ENCODE measurements at regions not wholly inside any gene's neighbourhood (a gene's known extent, or its start where the extent isn't known, plus 50 kb on each side); places are given as distances from the start of the nearest gene placed in this dataset.
"Not testable (repeated sequence)": the region's sequence is repeated elsewhere in the genome, so short reads cannot be mapped to it uniquely, and the experiment has no call there.

DNA sequence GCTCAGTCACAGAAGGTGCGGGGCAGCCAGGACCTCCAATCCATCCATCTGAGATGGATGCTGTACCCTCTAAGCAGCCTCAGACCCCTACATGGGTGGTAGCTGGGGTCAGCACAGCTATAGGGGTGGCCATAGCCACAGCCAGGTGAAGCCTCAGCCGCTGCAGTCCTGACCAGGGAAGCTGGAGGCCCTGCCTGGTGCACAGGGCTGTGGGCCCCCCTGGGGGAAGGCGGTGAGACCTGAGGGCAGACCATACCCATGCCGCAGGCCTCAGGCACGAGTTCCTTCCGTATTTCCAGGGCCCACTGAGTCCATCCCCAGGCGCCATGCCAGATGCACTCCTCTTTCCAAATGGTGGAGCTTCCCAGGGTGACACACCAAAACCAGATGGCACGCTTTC lies 96.6 kb upstream of the KDM7A start:
- peaks cover 6% of the 10 kb centered on the region for H3K4me1 Mint-ChIP-seq (ENCODE audit: low read depth)
- H3K36me3 Mint-ChIP-seq (ENCODE audit: low read depth): no peaks in the 10 kb centered on the region
- no peak for TF ChIP-seq CTCF (IDR thresholded peaks at IDR 0.05)
- no peaks in the 10 kb centered on the region for H3K27me3 Mint-ChIP-seq (ENCODE audit: low read depth)
- H3K9me3 Mint-ChIP-seq (ENCODE audit: low read depth): no peaks in the 10 kb centered on the region
- H3K27ac Mint-ChIP-seq (ENCODE audit: unreplicated experiment): no peak overlapping the region
- H3K4me3 Mint-ChIP-seq (ENCODE audit: unreplicated experiment): no peak overlapping the region
- no peak for DNase-seq (ENCODE audit: low spot score)

GRCh38 chr7:140271643-140271968 lies 94.8 kb upstream of the KDM7A start:
- not testable (repeated sequence) for H3K9me3 Mint-ChIP-seq (ENCODE audit: low read depth); H3K4me3 Mint-ChIP-seq (ENCODE audit: unreplicated experiment); H3K36me3 Mint-ChIP-seq (ENCODE audit: low read depth); DNase-seq (ENCODE audit: low spot score); H3K27me3 Mint-ChIP-seq (ENCODE audit: low read depth); H3K4me1 Mint-ChIP-seq (ENCODE audit: low read depth); H3K27ac Mint-ChIP-seq (ENCODE audit: unreplicated experiment)

DNA sequence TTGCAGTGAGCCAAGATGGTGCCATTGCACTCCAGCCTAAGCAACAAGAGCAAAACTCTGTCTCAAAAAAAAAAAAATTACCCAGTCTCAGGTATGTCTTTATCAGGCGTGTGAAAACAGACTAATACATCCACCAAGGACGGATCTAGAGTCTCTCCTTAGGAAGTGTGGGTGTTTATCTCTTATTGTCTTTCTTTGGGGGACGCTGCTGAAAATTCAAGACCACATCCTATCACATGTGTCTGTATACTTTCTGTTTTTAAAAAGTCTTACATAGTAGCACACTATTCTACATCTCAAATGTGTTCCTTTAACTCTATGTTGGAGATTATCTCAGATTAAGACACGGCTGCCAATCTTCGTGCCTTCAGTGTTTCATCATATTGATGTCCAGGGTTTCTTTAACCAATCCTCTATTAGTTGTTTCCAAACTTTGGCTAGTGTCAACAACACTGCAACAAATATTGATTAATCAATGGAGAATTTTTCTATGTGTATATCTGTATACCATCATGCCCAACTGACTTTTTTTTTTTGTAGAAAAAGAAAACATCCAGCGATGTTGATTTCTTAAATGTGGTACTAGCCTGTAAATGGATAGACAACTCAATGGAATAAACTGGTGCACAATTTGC lies 92.3 kb upstream of the KDM7A start:
- H3K9me3 Mint-ChIP-seq (ENCODE audit: low read depth): no peaks in the 10 kb centered on the region
- no peaks in the 10 kb centered on the region for H3K4me1 Mint-ChIP-seq (ENCODE audit: low read depth)
- no peak overlapping the region for H3K4me3 Mint-ChIP-seq (ENCODE audit: unreplicated experiment)
- no peaks in the 10 kb centered on the region for H3K36me3 Mint-ChIP-seq (ENCODE audit: low read depth)
- no peak for DNase-seq (ENCODE audit: low spot score)
- no peaks in the 10 kb centered on the region for H3K27me3 Mint-ChIP-seq (ENCODE audit: low read depth)
- no peak for TF ChIP-seq CTCF (IDR thresholded peaks at IDR 0.05)
- no peak overlapping the region for H3K27ac Mint-ChIP-seq (ENCODE audit: unreplicated experiment)

DNA sequence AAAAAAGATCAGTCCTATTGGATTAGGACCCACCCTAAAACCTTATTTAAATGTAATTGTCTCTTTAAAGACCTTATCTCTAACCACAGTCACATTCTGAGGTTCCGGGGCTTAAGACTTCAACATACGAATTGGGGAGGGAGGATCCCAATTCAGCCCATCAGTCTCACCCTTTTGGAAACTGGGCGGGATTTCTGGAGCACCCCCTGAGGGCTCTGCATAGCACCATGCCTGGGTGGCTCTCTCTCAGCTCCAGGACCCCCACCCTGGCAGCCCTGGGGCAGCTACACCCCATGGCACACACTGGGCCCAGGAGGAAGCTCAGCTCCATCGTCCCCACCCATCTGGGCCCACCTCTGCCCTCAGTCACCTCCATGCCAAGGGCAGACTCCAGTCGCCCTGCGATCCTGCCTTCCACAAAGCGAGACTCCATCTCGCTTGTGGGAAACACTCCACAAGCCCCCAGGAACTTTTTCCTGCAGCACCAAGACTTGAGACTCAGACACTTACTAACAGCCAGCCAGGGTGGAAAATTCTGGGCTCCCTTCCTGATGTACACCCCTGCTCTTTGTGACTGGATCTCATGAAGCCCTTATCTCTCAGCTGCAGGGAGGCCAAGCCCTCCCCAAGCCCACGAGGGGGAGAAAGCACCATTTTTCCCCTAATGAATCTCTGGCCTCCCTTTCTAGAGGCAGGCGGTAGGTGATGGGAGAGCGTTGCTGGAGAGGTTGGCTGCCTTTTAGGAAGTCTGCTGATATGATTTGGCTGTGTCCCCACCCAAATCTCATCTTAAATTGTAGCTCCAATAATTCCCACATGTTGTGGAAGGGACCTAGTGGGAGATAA lies 90.8 kb upstream of the KDM7A start:
- Mint-ChIP-seq H3K36me3 (ENCODE audit: low read depth) (no peaks in the 10 kb centered on the region), H3K27me3 (ENCODE audit: low read depth) (no peaks in the 10 kb centered on the region), H3K9me3 (ENCODE audit: low read depth) (no peaks in the 10 kb centered on the region), H3K27ac (ENCODE audit: unreplicated experiment) (no peak overlapping the region), H3K4me1 (ENCODE audit: low read depth) (no peaks in the 10 kb centered on the region), H3K4me3 (ENCODE audit: unreplicated experiment) (no peak overlapping the region)
- TF ChIP-seq CTCF (IDR thresholded peaks at IDR 0.05): no peak
- no peak for DNase-seq (ENCODE audit: low spot score)

- Mint-ChIP-seq H3K9me3 (ENCODE audit: low read depth) (no peaks in the 10 kb centered on the region), H3K36me3 (ENCODE audit: low read depth) (no peaks in the 10 kb centered on the region), H3K4me3 (ENCODE audit: unreplicated experiment) (no peak overlapping the region), H3K27me3 (ENCODE audit: low read depth) (peaks cover 7% of the 10 kb centered on the region), H3K4me1 (ENCODE audit: low read depth) (no peaks in the 10 kb centered on the region), H3K27ac (ENCODE audit: unreplicated experiment) (no peak overlapping the region)
- no peak for TF ChIP-seq CTCF (IDR thresholded peaks at IDR 0.05)
- DNase-seq (ENCODE audit: low spot score): no peak
Measured at GRCh38 chr7:140263277-140263676, 86.5 kb upstream of the KDM7A start.
